Astrocyte (in vitro differentiated cells and primary cell): ENCODE measurements at regions not wholly inside any gene's neighbourhood (a gene's known extent, or its start where the extent isn't known, plus 50 kb on each side); places are given as distances from the start of the nearest gene placed in this dataset.

Experiments
- DNase-seq: peaks from one replicate; pipeline ENCODE4 v3.0.0-alpha.2; 2010; ENCODE audit warnings: low read depth
- FAIRE-seq: peaks from 2 replicates; lab custom pipeline; 2011; peaks lifted over from hg19 to GRCh38; lab: Jason Lieb, UNC
- H2AFZ ChIP-seq: 2 replicates; pipeline ENCODE4 v1.6.0; 2012; ENCODE audit warnings: low read depth, low read length, inconsistent platforms
- H3K27ac ChIP-seq: 2 replicates; pipeline ENCODE4 v1.5.1; 2011; ENCODE audit warnings: low read depth, low read length, inconsistent platforms
- H3K27me3 ChIP-seq: 2 replicates; pipeline ENCODE4 v1.6.0; 2011; ENCODE audit warnings: low read length, inconsistent platforms; ENCODE audit not compliant: insufficient read depth
- H3K36me3 ChIP-seq: 2 replicates; pipeline ENCODE4 v1.5.1; 2011; ENCODE audit warnings: low read length, inconsistent platforms; ENCODE audit not compliant: insufficient read depth
- H3K4me1 ChIP-seq: 2 replicates; pipeline ENCODE4 v1.5.1; 2011; ENCODE audit warnings: low read length, inconsistent platforms; ENCODE audit not compliant: insufficient read depth
- H3K4me2 ChIP-seq: 2 replicates; pipeline ENCODE4 v1.6.0; 2012; ENCODE audit warnings: low read length, inconsistent platforms
- H3K4me3 ChIP-seq: 2 replicates; pipeline ENCODE4 v1.5.1; 2011; ENCODE audit warnings: low read depth, mild to moderate bottlenecking, low read length, inconsistent platforms; ENCODE audit not compliant: insufficient read depth
- H3K79me2 ChIP-seq: 2 replicates; pipeline ENCODE4 v1.6.0; 2012; ENCODE audit warnings: mild to moderate bottlenecking, low read length, inconsistent platforms; ENCODE audit not compliant: insufficient read depth
- H3K9ac ChIP-seq: 2 replicates; pipeline ENCODE4 v1.6.0; 2012; ENCODE audit warnings: mild to moderate bottlenecking, low read length, inconsistent platforms
- H3K9me3 ChIP-seq: 2 replicates; pipeline ENCODE4 v1.5.1; 2012; ENCODE audit warnings: low read depth, mild to moderate bottlenecking, low read length, inconsistent platforms; ENCODE audit not compliant: insufficient read depth
- H4K20me1 ChIP-seq: 2 replicates; pipeline ENCODE4 v1.6.0; 2012; ENCODE audit warnings: low read length, inconsistent platforms; ENCODE audit not compliant: insufficient read depth
- H3K27ac Mint-ChIP-seq: one replicate; pipeline ENCODE4 v1.8.0; 2021; ENCODE audit warnings: mild to moderate bottlenecking, mixed read lengths; ENCODE audit not compliant: unreplicated experiment
- H3K27me3 Mint-ChIP-seq: one replicate; pipeline ENCODE4 v1.8.0; 2021; ENCODE audit warnings: low read depth, mixed read lengths; ENCODE audit not compliant: unreplicated experiment
- H3K36me3 Mint-ChIP-seq: one replicate; pipeline ENCODE4 v1.8.0; 2021; ENCODE audit warnings: low read depth, mixed read lengths; ENCODE audit not compliant: unreplicated experiment
- H3K4me1 Mint-ChIP-seq: one replicate; pipeline ENCODE4 v1.8.0; 2021; ENCODE audit warnings: low read depth, mixed read lengths; ENCODE audit not compliant: unreplicated experiment
- H3K4me3 Mint-ChIP-seq: one replicate; pipeline ENCODE4 v1.8.0; 2021; ENCODE audit warnings: mild to moderate bottlenecking, moderate library complexity, mixed read lengths; ENCODE audit not compliant: unreplicated experiment
- H3K9me3 Mint-ChIP-seq: one replicate; pipeline ENCODE4 v1.8.0; 2021; ENCODE audit warnings: mild to moderate bottlenecking, mixed read lengths; ENCODE audit not compliant: unreplicated experiment
- EZH2 ChIP-seq: IDR thresholded peaks from 2 replicates; pipeline ENCODE4 v1.6.1; 2012; ENCODE audit warnings: mild to moderate bottlenecking, low read length, inconsistent platforms; ENCODE audit not compliant: insufficient read depth
- TF ChIP-seq, protein P1 (sequence below): IDR thresholded peaks from 2 replicates; pipeline ENCODE4 v1.5.1; 2011; ENCODE audit warnings: low read depth, mild to moderate bottlenecking, inconsistent platforms, low read length, moderate library complexity; ENCODE audit not compliant: insufficient read depth

DNA sequence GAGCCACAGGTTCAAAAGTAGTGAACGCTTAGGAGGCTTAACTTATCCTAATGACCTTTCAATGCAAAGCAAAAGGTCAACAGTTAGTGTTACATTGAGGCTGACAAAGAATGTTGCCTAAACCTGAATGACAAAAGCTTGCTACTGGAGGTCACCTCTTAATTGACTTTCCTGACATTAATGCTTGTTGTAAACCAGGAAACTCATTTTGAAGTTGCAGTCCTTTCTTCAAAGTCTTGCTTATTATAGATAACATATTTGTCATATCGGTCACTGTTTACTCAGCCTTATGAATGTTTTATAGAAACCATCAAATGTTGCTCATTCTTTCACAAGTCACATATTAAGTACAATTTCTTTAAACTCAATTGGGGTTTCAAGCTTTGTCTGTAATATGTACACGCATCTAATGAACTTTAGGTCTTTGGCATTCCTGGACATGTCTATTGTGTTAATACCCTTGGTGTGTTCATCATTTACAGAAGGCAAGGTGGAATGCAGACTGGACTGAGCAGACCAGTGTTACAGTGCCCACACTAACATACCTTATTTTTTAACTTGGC is 488.2 kb upstream of the NECTIN3 start:
- no peaks in the 10 kb centered on the region for H3K79me2 ChIP-seq
- DNase-seq (no peak), FAIRE-seq (peak; percentile 75)
- Mint-ChIP-seq H3K4me3 (no peak overlapping the region), H3K27ac (no peak overlapping the region), H3K9me3 (no peaks in the 10 kb centered on the region), H3K4me1 (peaks cover 24% of the 10 kb centered on the region), H3K27me3 (no peaks in the 10 kb centered on the region), H3K36me3 (no peaks in the 10 kb centered on the region)
- no peaks in the 10 kb centered on the region for H3K36me3 ChIP-seq
- no peaks in the 10 kb centered on the region for H3K27me3 ChIP-seq
- TF ChIP-seq, protein P1, sequence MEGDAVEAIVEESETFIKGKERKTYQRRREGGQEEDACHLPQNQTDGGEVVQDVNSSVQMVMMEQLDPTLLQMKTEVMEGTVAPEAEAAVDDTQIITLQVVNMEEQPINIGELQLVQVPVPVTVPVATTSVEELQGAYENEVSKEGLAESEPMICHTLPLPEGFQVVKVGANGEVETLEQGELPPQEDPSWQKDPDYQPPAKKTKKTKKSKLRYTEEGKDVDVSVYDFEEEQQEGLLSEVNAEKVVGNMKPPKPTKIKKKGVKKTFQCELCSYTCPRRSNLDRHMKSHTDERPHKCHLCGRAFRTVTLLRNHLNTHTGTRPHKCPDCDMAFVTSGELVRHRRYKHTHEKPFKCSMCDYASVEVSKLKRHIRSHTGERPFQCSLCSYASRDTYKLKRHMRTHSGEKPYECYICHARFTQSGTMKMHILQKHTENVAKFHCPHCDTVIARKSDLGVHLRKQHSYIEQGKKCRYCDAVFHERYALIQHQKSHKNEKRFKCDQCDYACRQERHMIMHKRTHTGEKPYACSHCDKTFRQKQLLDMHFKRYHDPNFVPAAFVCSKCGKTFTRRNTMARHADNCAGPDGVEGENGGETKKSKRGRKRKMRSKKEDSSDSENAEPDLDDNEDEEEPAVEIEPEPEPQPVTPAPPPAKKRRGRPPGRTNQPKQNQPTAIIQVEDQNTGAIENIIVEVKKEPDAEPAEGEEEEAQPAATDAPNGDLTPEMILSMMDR: no peak
- TF ChIP-seq EZH2: no peak
- H3K9me3 ChIP-seq: no peaks in the 10 kb centered on the region
- H3K9ac ChIP-seq: no peak overlapping the region
- H3K4me3 ChIP-seq: no peak overlapping the region
- H2AFZ ChIP-seq: no peak overlapping the region
- peaks cover 7% of the 10 kb centered on the region for H3K4me1 ChIP-seq
- H3K27ac ChIP-seq: no peak overlapping the region
- H3K4me2 ChIP-seq: no peak overlapping the region
- no peaks in the 10 kb centered on the region for H4K20me1 ChIP-seq

DNA sequence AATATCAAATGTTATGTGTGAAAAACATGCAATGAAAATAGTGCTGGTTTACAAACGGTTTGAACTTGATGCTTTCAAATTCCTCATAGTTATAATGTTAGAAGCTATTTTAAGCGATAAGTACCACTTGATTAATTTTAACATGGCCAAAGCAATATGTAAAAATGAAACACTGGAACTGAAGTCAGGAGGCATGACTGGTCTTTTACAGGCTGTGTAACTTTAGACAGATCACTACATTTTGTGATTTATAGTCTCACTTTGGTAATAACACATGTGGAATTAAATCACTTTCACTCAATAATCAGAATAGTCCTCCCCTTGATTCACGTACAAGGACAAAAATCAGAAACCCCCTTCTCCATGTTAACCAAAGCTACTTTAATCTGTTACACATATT is 482.7 kb upstream of the NECTIN3 start:
- peak; percentile 5 for FAIRE-seq
- H3K27me3 ChIP-seq: no peaks in the 10 kb centered on the region
- no peaks in the 10 kb centered on the region for H3K27me3 Mint-ChIP-seq
- no peak for DNase-seq
- no peak overlapping the region for H3K9ac ChIP-seq
- no peaks in the 10 kb centered on the region for H3K36me3 Mint-ChIP-seq
- no peak for TF ChIP-seq EZH2
- TF ChIP-seq, protein P1: no peak
- H3K4me2 ChIP-seq: no peak overlapping the region
- no peak overlapping the region for H3K4me3 ChIP-seq
- H3K79me2 ChIP-seq: no peaks in the 10 kb centered on the region
- no peak overlapping the region for H3K4me3 Mint-ChIP-seq
- H3K9me3 ChIP-seq: no peaks in the 10 kb centered on the region
- no peaks in the 10 kb centered on the region for H3K9me3 Mint-ChIP-seq
- H3K27ac Mint-ChIP-seq: no peak overlapping the region
- no peaks in the 10 kb centered on the region for H3K36me3 ChIP-seq
- H3K4me1 ChIP-seq: no peaks in the 10 kb centered on the region
- no peaks in the 10 kb centered on the region for H4K20me1 ChIP-seq
- no peak overlapping the region for H2AFZ ChIP-seq
- H3K27ac ChIP-seq: no peak overlapping the region
- peaks cover 2% of the 10 kb centered on the region for H3K4me1 Mint-ChIP-seq

DNA sequence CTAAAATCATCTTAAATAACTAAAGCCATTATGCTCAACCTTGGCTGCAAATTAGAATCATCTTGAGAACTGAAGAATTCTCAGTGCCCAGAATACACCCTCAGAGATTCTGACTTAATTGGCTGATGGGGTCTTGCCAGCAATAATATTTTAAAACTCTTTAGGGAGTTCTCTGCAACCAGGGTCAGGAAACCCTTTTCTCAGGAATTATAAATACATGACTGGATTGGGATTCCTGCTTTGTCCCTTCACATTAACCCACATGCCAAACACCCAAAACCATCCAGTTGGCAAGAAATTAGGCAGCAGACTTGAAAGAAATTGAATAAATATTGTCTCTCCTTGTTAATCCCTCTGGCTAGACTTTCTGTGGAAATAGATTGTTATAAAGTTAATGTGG is 482.3 kb upstream of the NECTIN3 start:
- Mint-ChIP-seq H3K36me3 (peaks cover 2% of the 10 kb centered on the region), H3K27ac (no peak overlapping the region), H3K4me3 (no peak overlapping the region), H3K9me3 (peaks cover 2% of the 10 kb centered on the region), H3K4me1 (no peaks in the 10 kb centered on the region), H3K27me3 (no peaks in the 10 kb centered on the region)
- Histone ChIP-seq H3K36me3 (no peaks in the 10 kb centered on the region), H3K27ac (no peak overlapping the region), H3K9ac (no peak overlapping the region), H3K4me2 (no peak overlapping the region), H3K27me3 (no peaks in the 10 kb centered on the region), H4K20me1 (no peaks in the 10 kb centered on the region), H3K4me3 (no peak overlapping the region), H2AFZ (no peak overlapping the region), H3K9me3 (no peaks in the 10 kb centered on the region), H3K4me1 (no peaks in the 10 kb centered on the region), H3K79me2 (no peaks in the 10 kb centered on the region)
- no peak for TF ChIP-seq EZH2
- TF ChIP-seq, protein P1: no peak
- DNase-seq (no peak), FAIRE-seq (no peak)
